Astrocyte (in vitro differentiated cells and primary cell): ENCODE measurements at regions not wholly inside any gene's neighbourhood (a gene's known extent, or its start where the extent isn't known, plus 50 kb on each side); places are given as distances from the start of the nearest gene placed in this dataset.

Experiments
- DNase-seq: peaks from one replicate; pipeline ENCODE4 v3.0.0-alpha.2; 2010; ENCODE audit warnings: low read depth
- FAIRE-seq: peaks from 2 replicates; lab custom pipeline; 2011; peaks lifted over from hg19 to GRCh38; lab: Jason Lieb, UNC
- H2AFZ ChIP-seq: 2 replicates; pipeline ENCODE4 v1.6.0; 2012; ENCODE audit warnings: low read depth, low read length, inconsistent platforms
- H3K27ac ChIP-seq: 2 replicates; pipeline ENCODE4 v1.5.1; 2011; ENCODE audit warnings: low read depth, low read length, inconsistent platforms
- H3K27me3 ChIP-seq: 2 replicates; pipeline ENCODE4 v1.6.0; 2011; ENCODE audit warnings: low read length, inconsistent platforms; ENCODE audit not compliant: insufficient read depth
- H3K36me3 ChIP-seq: 2 replicates; pipeline ENCODE4 v1.5.1; 2011; ENCODE audit warnings: low read length, inconsistent platforms; ENCODE audit not compliant: insufficient read depth
- H3K4me1 ChIP-seq: 2 replicates; pipeline ENCODE4 v1.5.1; 2011; ENCODE audit warnings: low read length, inconsistent platforms; ENCODE audit not compliant: insufficient read depth
- H3K4me2 ChIP-seq: 2 replicates; pipeline ENCODE4 v1.6.0; 2012; ENCODE audit warnings: low read length, inconsistent platforms
- H3K4me3 ChIP-seq: 2 replicates; pipeline ENCODE4 v1.5.1; 2011; ENCODE audit warnings: low read depth, mild to moderate bottlenecking, low read length, inconsistent platforms; ENCODE audit not compliant: insufficient read depth
- H3K79me2 ChIP-seq: 2 replicates; pipeline ENCODE4 v1.6.0; 2012; ENCODE audit warnings: mild to moderate bottlenecking, low read length, inconsistent platforms; ENCODE audit not compliant: insufficient read depth
- H3K9ac ChIP-seq: 2 replicates; pipeline ENCODE4 v1.6.0; 2012; ENCODE audit warnings: mild to moderate bottlenecking, low read length, inconsistent platforms
- H3K9me3 ChIP-seq: 2 replicates; pipeline ENCODE4 v1.5.1; 2012; ENCODE audit warnings: low read depth, mild to moderate bottlenecking, low read length, inconsistent platforms; ENCODE audit not compliant: insufficient read depth
- H4K20me1 ChIP-seq: 2 replicates; pipeline ENCODE4 v1.6.0; 2012; ENCODE audit warnings: low read length, inconsistent platforms; ENCODE audit not compliant: insufficient read depth
- H3K27ac Mint-ChIP-seq: one replicate; pipeline ENCODE4 v1.8.0; 2021; ENCODE audit warnings: mild to moderate bottlenecking, mixed read lengths; ENCODE audit not compliant: unreplicated experiment
- H3K27me3 Mint-ChIP-seq: one replicate; pipeline ENCODE4 v1.8.0; 2021; ENCODE audit warnings: low read depth, mixed read lengths; ENCODE audit not compliant: unreplicated experiment
- H3K36me3 Mint-ChIP-seq: one replicate; pipeline ENCODE4 v1.8.0; 2021; ENCODE audit warnings: low read depth, mixed read lengths; ENCODE audit not compliant: unreplicated experiment
- H3K4me1 Mint-ChIP-seq: one replicate; pipeline ENCODE4 v1.8.0; 2021; ENCODE audit warnings: low read depth, mixed read lengths; ENCODE audit not compliant: unreplicated experiment
- H3K4me3 Mint-ChIP-seq: one replicate; pipeline ENCODE4 v1.8.0; 2021; ENCODE audit warnings: mild to moderate bottlenecking, moderate library complexity, mixed read lengths; ENCODE audit not compliant: unreplicated experiment
- H3K9me3 Mint-ChIP-seq: one replicate; pipeline ENCODE4 v1.8.0; 2021; ENCODE audit warnings: mild to moderate bottlenecking, mixed read lengths; ENCODE audit not compliant: unreplicated experiment
- CTCF ChIP-seq: IDR thresholded peaks from 2 replicates; pipeline ENCODE4 v1.5.1; 2011; ENCODE audit warnings: low read depth, mild to moderate bottlenecking, inconsistent platforms, low read length, moderate library complexity; ENCODE audit not compliant: insufficient read depth
- EZH2 ChIP-seq: IDR thresholded peaks from 2 replicates; pipeline ENCODE4 v1.6.1; 2012; ENCODE audit warnings: mild to moderate bottlenecking, low read length, inconsistent platforms; ENCODE audit not compliant: insufficient read depth

- no peaks in the 10 kb centered on the region for H3K36me3 ChIP-seq
- H2AFZ ChIP-seq: no peak overlapping the region
- no peak for FAIRE-seq
- no peak overlapping the region for H3K4me3 ChIP-seq
- H3K4me1 ChIP-seq: no peaks in the 10 kb centered on the region
- H3K9me3 ChIP-seq: no peaks in the 10 kb centered on the region
- peaks cover 10% of the 10 kb centered on the region for H3K4me1 Mint-ChIP-seq
- no peaks in the 10 kb centered on the region for H3K79me2 ChIP-seq
- no peaks in the 10 kb centered on the region for H3K9me3 Mint-ChIP-seq
- no peak overlapping the region for H3K4me2 ChIP-seq
- H3K27ac ChIP-seq: no peak overlapping the region
- no peak for TF ChIP-seq EZH2
- no peak for TF ChIP-seq CTCF
- H3K27me3 Mint-ChIP-seq: peaks cover 7% of the 10 kb centered on the region
- no peaks in the 10 kb centered on the region for H4K20me1 ChIP-seq
- no peaks in the 10 kb centered on the region for H3K36me3 Mint-ChIP-seq
- H3K4me3 Mint-ChIP-seq: no peak overlapping the region
- DNase-seq: no peak
- no peak overlapping the region for H3K9ac ChIP-seq
- no peak overlapping the region for H3K27ac Mint-ChIP-seq
- H3K27me3 ChIP-seq: no peaks in the 10 kb centered on the region
Observed at GRCh38 chr4:184887947-184888346, 62.2 kb upstream of the ACSL1 start.

GRCh38 chr4:184889666-184890335 lies 64.0 kb upstream of the ACSL1 start:
- Mint-ChIP-seq H3K9me3 (peaks cover 7% of the 10 kb centered on the region), H3K27me3 (peaks cover 2% of the 10 kb centered on the region), H3K4me1 (peaks cover 10% of the 10 kb centered on the region), H3K36me3 (no peaks in the 10 kb centered on the region), H3K4me3 (no peak overlapping the region), H3K27ac (no peak overlapping the region)
- no peak overlapping the region for H3K4me2 ChIP-seq
- no peak for DNase-seq
- H3K9me3 ChIP-seq: no peaks in the 10 kb centered on the region
- no peaks in the 10 kb centered on the region for H3K4me1 ChIP-seq
- no peak for FAIRE-seq
- H4K20me1 ChIP-seq: no peaks in the 10 kb centered on the region
- H2AFZ ChIP-seq: no peak overlapping the region
- TF ChIP-seq EZH2 (no peak), CTCF (no peak)
- H3K9ac ChIP-seq: no peak overlapping the region
- no peak overlapping the region for H3K4me3 ChIP-seq
- H3K79me2 ChIP-seq: no peaks in the 10 kb centered on the region
- H3K27ac ChIP-seq: no peak overlapping the region
- no peaks in the 10 kb centered on the region for H3K36me3 ChIP-seq
- H3K27me3 ChIP-seq: no peaks in the 10 kb centered on the region

GRCh38 chr4:184890499-184890898 lies 64.7 kb upstream of the ACSL1 start:
- Histone ChIP-seq H3K9me3 (no peaks in the 10 kb centered on the region), H3K36me3 (no peaks in the 10 kb centered on the region), H3K27me3 (no peaks in the 10 kb centered on the region), H3K4me1 (no peaks in the 10 kb centered on the region), H3K4me3 (no peak overlapping the region), H3K9ac (no peak overlapping the region), H3K79me2 (no peaks in the 10 kb centered on the region), H3K4me2 (no peak overlapping the region), H3K27ac (no peak overlapping the region), H2AFZ (no peak overlapping the region), H4K20me1 (no peaks in the 10 kb centered on the region)
- H3K36me3 Mint-ChIP-seq: no peaks in the 10 kb centered on the region
- peaks cover 7% of the 10 kb centered on the region for H3K9me3 Mint-ChIP-seq
- peaks cover 2% of the 10 kb centered on the region for H3K27me3 Mint-ChIP-seq
- H3K27ac Mint-ChIP-seq: no peak overlapping the region
- peaks cover 6% of the 10 kb centered on the region for H3K4me1 Mint-ChIP-seq
- TF ChIP-seq CTCF: no peak
- TF ChIP-seq EZH2: no peak
- H3K4me3 Mint-ChIP-seq: no peak overlapping the region
- DNase-seq (no peak), FAIRE-seq (no peak)
